IMR-90 (cell line): ENCODE measurements at regions not wholly inside any gene's neighbourhood (a gene's known extent, or its start where the extent isn't known, plus 50 kb on each side); places are given as distances from the start of the nearest gene placed in this dataset.

Experiments used
- ATAC-seq: fragments of 200-7000 bp; cut with Tn5 transposase; 2 replicates; pipeline ENCODE4 v1.9.1; 2020; ENCODE audit warnings: low read depth, mild to moderate bottlenecking, moderate library complexity
- BruUV-seq: library from RNA; stranded (reverse); fragments of 400-500 nt; replicated peaks from 2 replicates; lab custom pipeline; 2021; lab: Mats Ljungman, UMichigan
- CTCF ChIA-PET: fragments of 300-600 bp; formaldehyde crosslinking; extraction: SDS; loops from one replicate; lab custom pipeline; 2021; ENCODE audit warnings: antibody characterized with exemption; lab: Yijun Ruan, JAX
- POLR2A ChIA-PET: fragments of 300-600 bp; sonication (Branson Sonifier 250); formaldehyde crosslinking; loops from one replicate; lab custom pipeline; 2022; ENCODE audit warnings: antibody characterized with exemption; ENCODE audit not compliant: unreplicated experiment; lab: Charles Lee
- DNase-seq: peaks from one replicate; pipeline ENCODE4 v3.0.0; 2013
- H2AFZ ChIP-seq: replicated peaks from 2 replicates; pipeline ENCODE3; 2013; ENCODE audit warnings: low read length, mild to moderate bottlenecking; ENCODE audit not compliant: poor library complexity
- H2AK5ac ChIP-seq: 2 replicates; pipeline ENCODE4 v1.6.1; 2013; ENCODE audit warnings: low read depth, low read length, inconsistent platforms
- H2AK9ac ChIP-seq: replicated peaks from 2 replicates; pipeline ENCODE3; 2013; ENCODE audit warnings: mild to moderate bottlenecking, low read depth, low read length, moderate library complexity; ENCODE audit not compliant: poor library complexity
- H2BK120ac ChIP-seq: 2 replicates; pipeline ENCODE4 v1.6.1; 2013; ENCODE audit warnings: low read depth, low read length, inconsistent platforms
- H2BK15ac ChIP-seq: 3 replicates; pipeline ENCODE4 v1.6.1; 2013; ENCODE audit warnings: low read depth, low read length, inconsistent platforms
- H2BK20ac ChIP-seq: 2 replicates; pipeline ENCODE4 v1.6.1; 2013; ENCODE audit warnings: low read depth, mild to moderate bottlenecking, inconsistent platforms, low read length, moderate library complexity
- H2BK5ac ChIP-seq: 2 replicates; pipeline ENCODE4 v1.6.1; 2013; ENCODE audit warnings: mild to moderate bottlenecking, low read depth, low read length, inconsistent platforms; ENCODE audit not compliant: poor library complexity, severe bottlenecking
- H3K14ac ChIP-seq: replicated peaks from 2 replicates; pipeline ENCODE4 v1.6.1; 2013; ENCODE audit warnings: low read depth, low read length, inconsistent platforms
- H3K18ac ChIP-seq: 2 replicates; pipeline ENCODE4 v1.6.1; 2013; ENCODE audit warnings: low read depth, low read length, control low read depth
- H3K23ac ChIP-seq: 2 replicates; pipeline ENCODE4 v1.6.1; 2013; ENCODE audit warnings: low read depth, low read length, inconsistent platforms
- H3K27ac ChIP-seq: 2 replicates; pipeline ENCODE4 v1.5.1; 2013; ENCODE audit warnings: mild to moderate bottlenecking, control low read depth, low read length; ENCODE audit not compliant: insufficient read depth
- H3K27me3 ChIP-seq: 2 replicates; pipeline ENCODE4 v1.6.1; 2013; ENCODE audit warnings: low read length; ENCODE audit not compliant: control insufficient read depth, insufficient read depth
- H3K36me3 ChIP-seq: 2 replicates; pipeline ENCODE4 v1.6.1; 2013; ENCODE audit warnings: low read length, mixed read lengths; ENCODE audit not compliant: control insufficient read depth, insufficient read depth
- H3K4ac ChIP-seq: 2 replicates; pipeline ENCODE4 v1.6.1; 2013; ENCODE audit warnings: low read depth, low read length, inconsistent platforms
- H3K4me1 ChIP-seq: 2 replicates; pipeline ENCODE4 v1.6.1; 2013; ENCODE audit warnings: low read length, mixed read lengths; ENCODE audit not compliant: control insufficient read depth, insufficient read depth
- H3K4me2 ChIP-seq: 2 replicates; pipeline ENCODE4 v1.6.1; 2013; ENCODE audit warnings: low read depth, mild to moderate bottlenecking, control low read depth, low read length, moderate library complexity
- H3K4me3 ChIP-seq: 2 replicates; pipeline ENCODE4 v1.5.1; 2013; ENCODE audit warnings: low read depth, mild to moderate bottlenecking, control low read depth, low read length, moderate library complexity; ENCODE audit not compliant: insufficient read depth
- H3K56ac ChIP-seq: 2 replicates; pipeline ENCODE4 v1.6.1; 2013; ENCODE audit warnings: low read length, inconsistent platforms; ENCODE audit not compliant: insufficient read depth; ENCODE audit errors: extremely low read depth
- H3K79me1 ChIP-seq, 2 experiments: 2 replicates each; pipeline ENCODE4 v1.6.1; 2013; ENCODE audit warnings: low read length in 2 of 2, inconsistent platforms in 1 of 2, low read depth in 1 of 2
- H3K9ac ChIP-seq: 2 replicates; pipeline ENCODE4 v1.6.1; 2013; ENCODE audit warnings: low read depth, low read length, control low read depth
- H3K9me1 ChIP-seq: 2 replicates; pipeline ENCODE4 v1.6.1; 2013; ENCODE audit warnings: low read length, inconsistent platforms; ENCODE audit not compliant: insufficient read depth
- H3K9me3 ChIP-seq: 2 replicates; pipeline ENCODE4 v1.6.1; 2013; ENCODE audit warnings: low read length; ENCODE audit not compliant: control insufficient read depth, insufficient read depth
- H4K20me1 ChIP-seq: 2 replicates; pipeline ENCODE4 v1.6.1; 2013; ENCODE audit warnings: low read length, inconsistent platforms; ENCODE audit not compliant: insufficient read depth
- H4K5ac ChIP-seq: 2 replicates; pipeline ENCODE4 v1.6.1; 2013; ENCODE audit warnings: mild to moderate bottlenecking, low read depth, low read length, control low read depth
- H4K8ac ChIP-seq, 2 experiments: 2 replicates each; pipeline ENCODE4 v1.6.1; 2013; ENCODE audit warnings: low read depth in 2 of 2, low read length in 2 of 2, control low read depth in 1 of 2, inconsistent platforms in 1 of 2
- H4K91ac ChIP-seq: 2 replicates; pipeline ENCODE4 v1.6.1; 2013; ENCODE audit warnings: low read depth, low read length, inconsistent platforms; ENCODE audit not compliant: insufficient read depth
- CEBPB ChIP-seq: IDR thresholded peaks from 2 replicates; pipeline ENCODE4 v1.6.1; 2012; ENCODE audit warnings: low read depth, low read length, improper control_type of control experiment
- CHD1 ChIP-seq: IDR thresholded peaks from 2 replicates; pipeline ENCODE4 v1.6.1; 2012; ENCODE audit warnings: low read depth, low read length, improper control_type of control experiment
- CTCF ChIP-seq: conservative IDR thresholded peaks from 2 replicates; pipeline ENCODE4 v1.5.1; 2012; ENCODE audit warnings: mild to moderate bottlenecking, low read depth, low read length, improper control_type of control experiment
- FOS ChIP-seq: fragments of 150-350 bp; IDR thresholded peaks from 2 replicates; pipeline ENCODE4 v1.6.1; 2016; ENCODE audit warnings: low read depth, low read length
- MAFK ChIP-seq: IDR thresholded peaks from 2 replicates; pipeline ENCODE4 v1.6.1; 2012; ENCODE audit warnings: low read depth, low read length, improper control_type of control experiment
- MAZ ChIP-seq: IDR thresholded peaks from 2 replicates; pipeline ENCODE4 v1.6.1; 2012; ENCODE audit warnings: low read depth, mild to moderate bottlenecking, low read length, improper control_type of control experiment, moderate library complexity, borderline replicate concordance
- MXI1 ChIP-seq: IDR thresholded peaks from 2 replicates; pipeline ENCODE4 v1.6.1; 2012; ENCODE audit warnings: low read depth, mild to moderate bottlenecking, low read length, moderate library complexity, borderline replicate concordance
- NFE2L2 ChIP-seq: fragments of 150-350 bp; IDR thresholded peaks from 2 replicates; pipeline ENCODE4 v1.6.1; 2016; ENCODE audit warnings: low read depth, mild to moderate bottlenecking, low read length
- POLR2A ChIP-seq: IDR thresholded peaks from 2 replicates; pipeline ENCODE4 v1.6.1; 2012; ENCODE audit warnings: mild to moderate bottlenecking, low read depth, low read length
- RAD21 ChIP-seq: IDR thresholded peaks from 2 replicates; pipeline ENCODE4 v1.6.1; 2012; ENCODE audit warnings: low read length, improper control_type of control experiment
- RCOR1 ChIP-seq: IDR thresholded peaks from 2 replicates; pipeline ENCODE4 v1.6.1; 2012; ENCODE audit warnings: mild to moderate bottlenecking, low read length, improper control_type of control experiment; ENCODE audit not compliant: insufficient replicate concordance
- RFX5 ChIP-seq: IDR thresholded peaks from 2 replicates; pipeline ENCODE4 v1.8.0; 2012; ENCODE audit warnings: low read depth, mild to moderate bottlenecking, low read length, moderate library complexity
- USF2 ChIP-seq: fragments of 150-350 bp; IDR thresholded peaks from 2 replicates; pipeline ENCODE4 v1.6.1; 2017; ENCODE audit warnings: mild to moderate bottlenecking, antibody characterized with exemption, low read length, low read depth
- WGBS, 2 experiments: methylation state at CpG; one replicate each; pipeline versions ENCODE4 v1.1.5 to v1.1.7; 2013; ENCODE audit warnings: missing lambda C conversion rate in 2 of 2; ENCODE audit not compliant: insufficient read length in 1 of 2; ENCODE audit errors: extremely low coverage in 2 of 2; 5-methylcytosine and 5-hydroxymethylcytosine counted together
- dilution Hi-C: fragments of 300-500 bp; cut with HindIII; formaldehyde crosslinking; loops from one replicate; pipeline ENCODE4 v1.14.3; 2018; ENCODE audit warnings: low sequenced_read_pairs; ENCODE audit not compliant: unreplicated experiment
- in situ Hi-C: fragments of 300-500 bp; cut with MboI; formaldehyde crosslinking; loops from 3 replicates; pipeline ENCODE4 v1.14.3; 2019; ENCODE audit warnings: low sequenced_read_pairs, inconsistent platforms, mixed read lengths
- intact Hi-C: fragments of 100-400 bp; cut with micrococcal nuclease; formaldehyde crosslinking; loops from 2 replicates; pipeline ENCODE4 v1.10.0; 2022

- H3K27ac ChIP-seq = peak overlapping the region; percentile 72
- peak overlapping the region; percentile 0; the same call in 1 of the 2 replicates for H4K5ac ChIP-seq
- H2AK9ac ChIP-seq = no peak overlapping the region
- H3K9me3 ChIP-seq = no peaks in the 10 kb centered on the region
- CTCF ChIA-PET = interaction anchor here (0.9 kb wide), 1 partner anchor 58 kb away, joined by 3 read pairs; no protein-coding TSS in a partner anchor
- no peak overlapping the region for H3K9ac ChIP-seq
- peaks cover 38% of the 10 kb centered on the region for H3K4me1 ChIP-seq
- H3K4me2 ChIP-seq = no peak overlapping the region
- H3K79me1 ChIP-seq = peaks cover 33 to 85% of the 10 kb centered on the region in 2 experiments
- intact Hi-C loops (loop anchor here (5.0 to 10.0 kb wide), 3 partner anchors 100 to 588 kb away; partner anchors contain the start of gene AKIP1), dilution Hi-C loops (no loop called here), in situ Hi-C loops (no loop called here)
- H2AFZ ChIP-seq = no peak overlapping the region
- H3K18ac ChIP-seq = peak overlapping the region; percentile 39
- H2BK120ac ChIP-seq = peak overlapping the region; percentile 67
- H2BK5ac ChIP-seq = peak overlapping the region; percentile 57
- DNase-seq = no peak
- H3K23ac ChIP-seq = peak overlapping the region; percentile 88; the same call in 1 of the 2 replicates
- H2AK5ac ChIP-seq = peak overlapping the region; percentile 79; the same call in 1 of the 2 replicates
- BruUV-seq = no TSS peak
- ATAC-seq = no peak
- peak overlapping the region; percentile 78 to 79; a peak in 3 of 4 replicates for H4K8ac ChIP-seq
- H3K36me3 ChIP-seq = no peaks in the 10 kb centered on the region
- peaks cover 32% of the 10 kb centered on the region for H3K9me1 ChIP-seq
- H3K56ac ChIP-seq = no peak overlapping the region; the same call in 1 of the 2 replicates
- H3K4me3 ChIP-seq = no peak overlapping the region
- POLR2A ChIA-PET = interaction anchor here (0.6 kb wide), 1 partner anchor 96 kb away, joined by 4 read pairs; no protein-coding TSS in a partner anchor
- H3K27me3 ChIP-seq = no peaks in the 10 kb centered on the region
- peak overlapping the region; percentile 97 for H2BK20ac ChIP-seq
- peak overlapping the region; percentile 81 for H3K4ac ChIP-seq
- WGBS, 2 experiments = no CpG with 5 or more reads among the region's 3 CpGs
- peak overlapping the region; percentile 95; the same call in 2 of the 3 replicates for H2BK15ac ChIP-seq
- H4K91ac ChIP-seq = peak overlapping the region; percentile 94
- H3K14ac ChIP-seq = peak overlapping the region; percentile 85
- peaks cover 5% of the 10 kb centered on the region for H4K20me1 ChIP-seq
- TF ChIP-seq MXI1 = no peak
- no peak for TF ChIP-seq CHD1
- no peak for TF ChIP-seq RCOR1
- no peak for TF ChIP-seq FOS
- no peak for TF ChIP-seq CEBPB
- TF ChIP-seq CTCF = no peak
- TF ChIP-seq USF2 = no peak
- no peak for TF ChIP-seq RFX5
- TF ChIP-seq POLR2A = no peak
- no peak for TF ChIP-seq NFE2L2
- TF ChIP-seq MAZ = no peak
- no peak for TF ChIP-seq RAD21
- no peak for TF ChIP-seq MAFK
Measured at GRCh38 chr11:8812438-8812837, 98.6 kb upstream of the AKIP1 start.
